ENCODE measurements at regions not wholly inside any gene's neighbourhood (a gene's known extent, or its start where the extent isn't known, plus 50 kb on each side); places are given as distances from the start of the nearest gene placed in this dataset.

DNA sequence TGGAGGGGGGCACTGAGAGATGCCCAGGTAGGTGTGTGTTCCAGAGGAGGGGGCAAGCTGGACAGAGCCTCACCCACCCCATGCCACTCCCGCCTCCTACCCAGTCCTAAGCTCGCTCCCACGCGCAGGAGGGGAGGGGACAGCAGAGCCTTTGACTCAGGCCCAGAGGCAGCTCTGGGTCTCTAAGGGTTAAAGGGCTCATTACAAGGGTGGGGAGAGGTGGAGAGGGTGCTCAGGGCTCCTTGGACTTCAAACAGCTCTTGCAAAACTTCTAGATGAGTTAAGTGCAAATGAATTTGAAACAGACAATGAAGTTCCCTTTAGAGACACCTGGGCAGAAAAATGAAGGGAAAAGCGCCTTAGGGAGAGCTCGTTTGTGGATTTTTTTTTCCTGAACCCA is 104.2 kb upstream of the CASZ1 start:
- no peak for TF ChIP-seq CTCF (IDR thresholded peaks at IDR 0.05)
- TF ChIP-seq POLR2AphosphoS5 (IDR thresholded peaks at IDR 0.05) = no peak

Measured in prostate gland (tissue), 2 donors.